ENCODE measurements at regions not wholly inside any gene's neighbourhood (a gene's known extent, or its start where the extent isn't known, plus 50 kb on each side); places are given as distances from the start of the nearest gene placed in this dataset.

GRCh38 chrX:15976396-15976795 is 121.8 kb upstream of the AP1S2 start:
- Histone ChIP-seq H3F3A (ENCODE audit: insufficient read depth) (no peaks in the 10 kb centered on the region), H3K36me3 (ENCODE audit: low read depth) (no peaks in the 10 kb centered on the region), H3K4me3 (no peak overlapping the region), H3K9ac (no peak overlapping the region), H3K79me2 (ENCODE audit: insufficient read depth) (no peaks in the 10 kb centered on the region), H2AFZ (no peak overlapping the region), H3K9me3 (ENCODE audit: low read depth) (no peaks in the 10 kb centered on the region), H3K4me1 (ENCODE audit: insufficient read depth) (no peaks in the 10 kb centered on the region), H3K27ac (no peak overlapping the region), H4K20me1 (ENCODE audit: insufficient read depth) (no peaks in the 10 kb centered on the region), H3K4me2 (ENCODE audit: unreplicated experiment) (no peak overlapping the region), H3K27me3 (replicated peaks; ENCODE audit: insufficient read depth) (no peaks in the 10 kb centered on the region), H3K9me2 (ENCODE audit: insufficient read depth) (no peaks in the 10 kb centered on the region)
- no peak for DNase-seq
- in situ Hi-C loops (cut with MboI): no loop called here
- WGBS, 2 experiments (ENCODE audit: low coverage in 1 of 2, low lambda C conversion rate in 2 of 2, missing lambda C conversion rate in 2 of 2): 100% methylated on average over 1 of the region's 1 CpG
- no peak for TF ChIP-seq EZH2phosphoT487 (IDR thresholded peaks at IDR 0.05; ENCODE audit: insufficient read depth, low read depth)
- no peak for TF ChIP-seq EZH2 (IDR thresholded peaks at IDR 0.05; ENCODE audit: insufficient read depth, poor library complexity, severe bottlenecking)

- H2AFZ ChIP-seq: no peak overlapping the region
- H3K9ac ChIP-seq: no peak overlapping the region
- no peaks in the 10 kb centered on the region for H3K27me3 ChIP-seq (replicated peaks; ENCODE audit: insufficient read depth)
- H3K27ac ChIP-seq: no peak overlapping the region
- no peak overlapping the region for H3K4me3 ChIP-seq
- H4K20me1 ChIP-seq (ENCODE audit: insufficient read depth): no peaks in the 10 kb centered on the region
- WGBS, 2 experiments (ENCODE audit: low coverage in 1 of 2, low lambda C conversion rate in 2 of 2, missing lambda C conversion rate in 2 of 2): 32 to 34% methylated on average over 3 of the region's 3 CpGs
- H3K9me2 ChIP-seq (ENCODE audit: insufficient read depth): no peaks in the 10 kb centered on the region
- in situ Hi-C loops (cut with MboI): no loop called here
- no peaks in the 10 kb centered on the region for H3K79me2 ChIP-seq (ENCODE audit: insufficient read depth)
- TF ChIP-seq EZH2 (IDR thresholded peaks at IDR 0.05; ENCODE audit: insufficient read depth, poor library complexity, severe bottlenecking): no peak
- H3F3A ChIP-seq (ENCODE audit: insufficient read depth): no peaks in the 10 kb centered on the region
- DNase-seq: peak; percentile 6
- H3K4me1 ChIP-seq (ENCODE audit: insufficient read depth): no peaks in the 10 kb centered on the region
- no peak overlapping the region for H3K4me2 ChIP-seq (ENCODE audit: unreplicated experiment)
- H3K9me3 ChIP-seq (ENCODE audit: low read depth): no peaks in the 10 kb centered on the region
- no peaks in the 10 kb centered on the region for H3K36me3 ChIP-seq (ENCODE audit: low read depth)
These were observed 119.3 kb upstream of the AP1S2 start for GRCh38 chrX:15973946-15974345.

GRCh38 chrX:15973299-15973698 is 118.7 kb upstream of the AP1S2 start:
- WGBS, 2 experiments (ENCODE audit: low coverage in 1 of 2, low lambda C conversion rate in 2 of 2, missing lambda C conversion rate in 2 of 2): 45 to 56% methylated on average over 2 of the region's 2 CpGs
- no peaks in the 10 kb centered on the region for H3K9me3 ChIP-seq (ENCODE audit: low read depth)
- in situ Hi-C loops (cut with MboI): no loop called here

GRCh38 chrX:15971696-15972095 is 117.1 kb upstream of the AP1S2 start:
- no peak overlapping the region for H3K27ac ChIP-seq
- H3F3A ChIP-seq (ENCODE audit: insufficient read depth): no peaks in the 10 kb centered on the region
- H3K79me2 ChIP-seq (ENCODE audit: insufficient read depth): no peaks in the 10 kb centered on the region
- no peaks in the 10 kb centered on the region for H4K20me1 ChIP-seq (ENCODE audit: insufficient read depth)
- H3K9me3 ChIP-seq (ENCODE audit: low read depth): no peaks in the 10 kb centered on the region
- no peak overlapping the region for H2AFZ ChIP-seq
- H3K27me3 ChIP-seq (replicated peaks; ENCODE audit: insufficient read depth): no peaks in the 10 kb centered on the region
- H3K9me2 ChIP-seq (ENCODE audit: insufficient read depth): no peaks in the 10 kb centered on the region
- no peaks in the 10 kb centered on the region for H3K4me1 ChIP-seq (ENCODE audit: insufficient read depth)
- DNase-seq: no peak
- 93 to 100% methylated on average over 3 to 4 of the region's 4 CpGs for WGBS, 2 experiments (ENCODE audit: low coverage in 1 of 2, low lambda C conversion rate in 2 of 2, missing lambda C conversion rate in 2 of 2)
- TF ChIP-seq EZH2 (IDR thresholded peaks at IDR 0.05; ENCODE audit: insufficient read depth, poor library complexity, severe bottlenecking): no peak
- H3K4me2 ChIP-seq (ENCODE audit: unreplicated experiment): no peak overlapping the region
- H3K9ac ChIP-seq: no peak overlapping the region
- H3K4me3 ChIP-seq: no peak overlapping the region
- H3K36me3 ChIP-seq (ENCODE audit: low read depth): no peaks in the 10 kb centered on the region
- in situ Hi-C loops (cut with MboI): no loop called here

More at GRCh38 chrX:15973299-15973698, 118.7 kb upstream of the AP1S2 start:
- Histone ChIP-seq H3K36me3 (ENCODE audit: low read depth) (no peaks in the 10 kb centered on the region), H2AFZ (no peak overlapping the region), H3F3A (ENCODE audit: insufficient read depth) (no peaks in the 10 kb centered on the region), H3K27me3 (replicated peaks; ENCODE audit: insufficient read depth) (no peaks in the 10 kb centered on the region), H3K4me1 (ENCODE audit: insufficient read depth) (no peaks in the 10 kb centered on the region), H3K9ac (no peak overlapping the region), H3K9me2 (ENCODE audit: insufficient read depth) (no peaks in the 10 kb centered on the region), H4K20me1 (ENCODE audit: insufficient read depth) (no peaks in the 10 kb centered on the region), H3K4me2 (ENCODE audit: unreplicated experiment) (no peak overlapping the region), H3K79me2 (ENCODE audit: insufficient read depth) (no peaks in the 10 kb centered on the region), H3K4me3 (no peak overlapping the region), H3K27ac (no peak overlapping the region)
- TF ChIP-seq EZH2phosphoT487 (IDR thresholded peaks at IDR 0.05; ENCODE audit: insufficient read depth, low read depth) (no peak), EZH2 (IDR thresholded peaks at IDR 0.05; ENCODE audit: insufficient read depth, poor library complexity, severe bottlenecking) (no peak)
- peak; percentile 34 for DNase-seq

- no peak for DNase-seq
- no peak overlapping the region for H3K9ac ChIP-seq
- TF ChIP-seq EZH2phosphoT487 (IDR thresholded peaks at IDR 0.05; ENCODE audit: insufficient read depth, low read depth) (no peak), EZH2 (IDR thresholded peaks at IDR 0.05; ENCODE audit: insufficient read depth, poor library complexity, severe bottlenecking) (no peak)
- no peaks in the 10 kb centered on the region for H4K20me1 ChIP-seq (ENCODE audit: insufficient read depth)
- H3K4me1 ChIP-seq (ENCODE audit: insufficient read depth): no peaks in the 10 kb centered on the region
- no peak overlapping the region for H3K27ac ChIP-seq
- no peaks in the 10 kb centered on the region for H3F3A ChIP-seq (ENCODE audit: insufficient read depth)
- H3K4me3 ChIP-seq: no peak overlapping the region
- H3K9me3 ChIP-seq (ENCODE audit: low read depth): no peaks in the 10 kb centered on the region
- H3K79me2 ChIP-seq (ENCODE audit: insufficient read depth): no peaks in the 10 kb centered on the region
- no peaks in the 10 kb centered on the region for H3K9me2 ChIP-seq (ENCODE audit: insufficient read depth)
- H3K27me3 ChIP-seq (replicated peaks; ENCODE audit: insufficient read depth): no peaks in the 10 kb centered on the region
- H2AFZ ChIP-seq: no peak overlapping the region
- 91 to 93% methylated on average over 1 of the region's 1 CpG for WGBS, 2 experiments (ENCODE audit: low coverage in 1 of 2, low lambda C conversion rate in 2 of 2, missing lambda C conversion rate in 2 of 2)
- H3K4me2 ChIP-seq (ENCODE audit: unreplicated experiment): no peak overlapping the region
- in situ Hi-C loops (cut with MboI): no loop called here
- H3K36me3 ChIP-seq (ENCODE audit: low read depth): no peaks in the 10 kb centered on the region
These were observed 109.2 kb upstream of the AP1S2 start for GRCh38 chrX:15963858-15964257.

Data from GM23248 (cell line).